HepG2 (cell line): ENCODE measurements at regions not wholly inside any gene's neighbourhood (a gene's known extent, or its start where the extent isn't known, plus 50 kb on each side); places are given as distances from the start of the nearest gene placed in this dataset.

Experiments
- ATAC-seq: fragments of 200-7000 bp; cut with Tn5 transposase; 3 replicates; pipeline ENCODE4 v1.9.1; 2020; ENCODE audit warnings: mild to moderate bottlenecking, moderate library complexity
- BruUV-seq: library from RNA; stranded (reverse); fragments of 400-500 nt; replicated peaks from 2 replicates; lab custom pipeline; 2021; lab: Mats Ljungman, UMichigan
- CTCF ChIA-PET: fragments of 300-600 bp; formaldehyde crosslinking; extraction: SDS; loops from one replicate; lab custom pipeline; 2021; ENCODE audit warnings: low total read pairs, inconsistent platforms, low intra/inter-chr PET ratio; lab: Yijun Ruan, JAX
- POLR2A ChIA-PET: fragments of 350-600 bp; sonication (Branson Sonifier 250); formaldehyde crosslinking; loops from one replicate; lab custom pipeline; 2020; ENCODE audit warnings: antibody characterized with exemption, inconsistent platforms; lab: Yijun Ruan, JAX
- DNase-seq: peaks from one replicate; pipeline ENCODE4 v3.0.0-alpha.2; 2015; ENCODE audit warnings: low spot score
- FAIRE-seq: peaks from 3 replicates; lab custom pipeline; 2011; peaks lifted over from hg19 to GRCh38; lab: Jason Lieb, UNC
- H2AFZ ChIP-seq: one replicate; pipeline ENCODE4 v1.6.1; 2011; ENCODE audit warnings: low read length, inconsistent platforms
- H3K27ac ChIP-seq: fragments of 300-600 bp; 3 replicates; pipeline ENCODE4 v1.8.0; 2011; ENCODE audit warnings: mixed run types, mild to moderate bottlenecking, mixed read lengths, low read length, inconsistent platforms; ENCODE audit not compliant: insufficient read depth; ENCODE audit errors: extremely low read length
- H3K27me3 ChIP-seq, 2 experiments: fragments of 200-600 bp in 1 of 2; 2 replicates in 1 of 2; 3 replicates in 1 of 2; pipeline versions ENCODE4 v1.6.0 to v1.8.0; 2011; ENCODE audit warnings: low read length in 2 of 2, mild to moderate bottlenecking in 2 of 2, moderate library complexity in 2 of 2, inconsistent platforms in 1 of 2; ENCODE audit not compliant: insufficient read depth in 2 of 2, control insufficient read depth in 1 of 2
- H3K36me3 ChIP-seq, 2 experiments: fragments of 200-600 bp in 1 of 2; replicated peaks in 1 of 2; 2 replicates in 1 of 2; 3 replicates in 1 of 2; pipeline versions ENCODE4 v1.5.1 to v1.8.0; 2011; ENCODE audit warnings: low read length in 2 of 2, inconsistent platforms in 1 of 2; ENCODE audit not compliant: insufficient read depth in 2 of 2, control insufficient read depth in 1 of 2
- H3K4me1 ChIP-seq: 2 replicates; pipeline ENCODE4 v1.5.1; 2012; ENCODE audit warnings: low read length, inconsistent platforms; ENCODE audit not compliant: insufficient read depth
- H3K4me2 ChIP-seq: 2 replicates; pipeline ENCODE4 v1.6.0; 2011; ENCODE audit warnings: low read depth, low read length, inconsistent platforms
- H3K4me3 ChIP-seq, 3 experiments: fragments of 200-600 bp in 1 of 3; sonication (generic), shearing (Covaris generic) in 1 of 3; replicated peaks in 1 of 3; 2 replicates each; pipeline ENCODE4 v1.5.1; 2011 to 2016; ENCODE audit warnings: low read length in 3 of 3, inconsistent platforms in 2 of 3, low read depth in 2 of 3, mild to moderate bottlenecking in 2 of 3, control low read depth in 1 of 3, mixed read lengths in 1 of 3; ENCODE audit not compliant: insufficient read depth in 1 of 3
- H3K79me2 ChIP-seq: one replicate; pipeline ENCODE4 v1.6.1; 2011; ENCODE audit warnings: low read length, inconsistent platforms; ENCODE audit not compliant: insufficient read depth
- H3K9ac ChIP-seq: 2 replicates; pipeline ENCODE4 v1.6.0; 2011; ENCODE audit warnings: mild to moderate bottlenecking, low read depth, low read length, inconsistent platforms; ENCODE audit not compliant: insufficient read depth
- H3K9me3 ChIP-seq: 2 replicates; pipeline ENCODE4 v1.5.1; 2012; ENCODE audit warnings: mild to moderate bottlenecking, low read length
- H4K20me1 ChIP-seq: 2 replicates; pipeline ENCODE4 v1.6.0; 2011; ENCODE audit warnings: inconsistent platforms, mild to moderate bottlenecking, low read length, moderate library complexity; ENCODE audit not compliant: insufficient read depth
- DPF2 ChIP-seq: sonication (generic); formaldehyde crosslinking; IDR thresholded peaks from 2 replicates; pipeline ENCODE4 v1.4.0; 2020; ENCODE audit warnings: mild to moderate bottlenecking, low read depth, missing genetic modification reagents, borderline replicate concordance
- MTF2 ChIP-seq: sonication (generic); formaldehyde crosslinking; IDR thresholded peaks from 2 replicates; pipeline ENCODE4 v1.5.0; 2020; ENCODE audit warnings: missing genetic modification reagents, borderline replicate concordance
- SMAD3 ChIP-seq: sonication (generic); formaldehyde crosslinking; IDR thresholded peaks from 2 replicates; pipeline ENCODE4 v1.4.0; 2020; ENCODE audit warnings: missing genetic modification reagents
- SOX13 ChIP-seq, 3 experiments: fragments of 450-650 bp in 1 of 3; sonication (generic) in 1 of 3; formaldehyde crosslinking in 1 of 3; IDR thresholded peaks in 2 of 3; conservative IDR thresholded peaks in 1 of 3; 2 replicates each; pipeline versions ENCODE4 v1.5.0 to v1.6.1; 2016 to 2020; ENCODE audit warnings: antibody characterized with exemption in 1 of 3, mild to moderate bottlenecking in 1 of 3, missing compliant biosample characterization in 1 of 3, missing genetic modification reagents in 1 of 3, moderate library complexity in 1 of 3
- SP4 ChIP-seq: sonication (generic); formaldehyde crosslinking; IDR thresholded peaks from 2 replicates; pipeline ENCODE4 v1.8.1; 2023; ENCODE audit warnings: mild to moderate bottlenecking, missing genetic modification reagents
- ZEB1 ChIP-seq: IDR thresholded peaks from 2 replicates; pipeline ENCODE4 v1.6.1; 2012; ENCODE audit warnings: mild to moderate bottlenecking, low read depth, inconsistent platforms; ENCODE audit not compliant: insufficient replicate concordance
- ZKSCAN8 ChIP-seq: IDR thresholded peaks from 2 replicates; pipeline ENCODE4 v1.6.1; 2016; ENCODE audit warnings: borderline replicate concordance, missing genetic modification reagents, missing compliant biosample characterization
- ZNF232 ChIP-seq: sonication (generic); formaldehyde crosslinking; IDR thresholded peaks from 2 replicates; pipeline ENCODE4 v1.4.0; 2020; ENCODE audit warnings: missing genetic modification reagents, borderline replicate concordance
- ZNF703 ChIP-seq: sonication (generic); formaldehyde crosslinking; IDR thresholded peaks from 2 replicates; pipeline ENCODE4 v1.5.1; 2020; ENCODE audit warnings: missing genetic modification reagents, mild to moderate bottlenecking, moderate library complexity, borderline replicate concordance
- ZNF747 ChIP-seq: sonication (generic); formaldehyde crosslinking; IDR thresholded peaks from 2 replicates; pipeline ENCODE4 v1.8.1; 2023; ENCODE audit warnings: missing genetic modification reagents, mild to moderate bottlenecking, borderline replicate concordance
- ZNF766 ChIP-seq: sonication (generic); formaldehyde crosslinking; IDR thresholded peaks from 2 replicates; pipeline ENCODE4 v1.5.0; 2020; ENCODE audit warnings: missing genetic modification reagents, borderline replicate concordance
- ZXDC ChIP-seq: sonication (generic); formaldehyde crosslinking; IDR thresholded peaks from 2 replicates; pipeline ENCODE4 v1.5.0; 2020; ENCODE audit warnings: mild to moderate bottlenecking, missing genetic modification reagents
- WGBS: methylation state at CpG from one replicate; pipeline ENCODE4 v1.1.6; 2017; ENCODE audit warnings: low lambda C conversion rate; 5-methylcytosine and 5-hydroxymethylcytosine counted together
- in situ Hi-C: cut with HindIII; loops from 2 replicates; pipeline ENCODE4 v1.10.0; 2017; ENCODE audit warnings: low pct_unique_long_range_greater_than_20kb; ENCODE audit not compliant: extremely low pct_ligation_motif_present
- intact Hi-C: fragments of 100-400 bp; cut with micrococcal nuclease; formaldehyde crosslinking; loops from one replicate; pipeline ENCODE4 v1.10.0; 2022; ENCODE audit not compliant: unreplicated experiment
- TF ChIP-seq, protein P1 (sequence below): sonication (generic); formaldehyde crosslinking; IDR thresholded peaks from 2 replicates; pipeline ENCODE4 v1.8.1; 2022; ENCODE audit warnings: low read depth, mild to moderate bottlenecking, missing genetic modification reagents
- TF ChIP-seq, protein P2 (sequence below): sonication (generic); formaldehyde crosslinking; IDR thresholded peaks from 2 replicates; pipeline ENCODE4 v1.5.0; 2020; ENCODE audit warnings: missing genetic modification reagents
- TF ChIP-seq, protein P3 (sequence below): IDR thresholded peaks from 2 replicates; pipeline ENCODE4 v1.6.1; 2016

DNA sequence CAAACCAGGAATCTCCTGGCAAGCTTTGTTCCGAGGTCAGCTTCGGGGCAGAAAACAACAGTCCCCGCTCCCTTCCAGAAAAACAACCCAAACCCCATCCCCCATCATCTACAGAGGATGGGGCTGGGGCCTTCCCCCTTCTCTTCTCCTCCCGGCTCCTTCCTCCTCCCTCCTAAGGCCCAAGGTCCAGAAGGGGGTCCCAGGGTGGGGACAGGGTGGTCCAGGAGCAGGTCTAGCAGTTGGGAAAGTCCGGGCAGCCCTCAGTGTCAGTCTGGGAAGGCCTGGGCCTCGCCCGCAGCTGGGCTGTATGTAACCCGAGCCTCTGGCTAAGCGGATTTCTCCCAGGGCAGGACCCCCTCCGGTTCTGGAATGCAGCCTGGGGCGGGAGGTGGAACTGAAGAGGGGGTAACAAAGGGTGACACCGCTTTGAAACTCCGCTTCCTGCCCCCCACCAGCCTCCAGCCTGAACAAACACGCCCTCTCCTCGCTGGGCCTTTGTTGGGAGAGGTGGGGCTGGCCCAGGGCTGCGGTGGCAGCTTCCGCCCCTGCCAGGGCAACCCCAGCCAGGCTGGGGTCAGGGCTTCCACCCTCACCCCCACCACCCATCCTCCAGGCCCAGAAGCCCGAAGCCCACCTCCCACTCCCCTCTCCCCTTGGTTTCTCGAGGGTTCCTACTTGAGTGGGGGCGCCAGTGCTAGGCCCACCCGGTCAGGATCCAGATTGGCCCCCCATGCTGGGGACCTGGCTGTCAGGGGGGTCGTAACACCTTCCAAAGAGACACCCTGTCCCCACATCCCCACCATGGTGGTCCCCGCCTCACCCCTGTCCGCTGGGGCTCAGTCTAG lies 63.5 kb downstream of the C9orf50 start:
- FAIRE-seq (peak; percentile 98), ATAC-seq (peak; percentile 82), DNase-seq (peak; percentile 97)
- WGBS: 6% methylated on average over 17 of the region's 24 CpGs
- Histone ChIP-seq H2AFZ (no peak overlapping the region), H3K4me1 (peaks cover 97% of the 10 kb centered on the region), H3K9ac (peak overlapping the region; percentile 83), H3K79me2 (no peaks in the 10 kb centered on the region), H4K20me1 (no peaks in the 10 kb centered on the region), H3K36me3 (no peaks in the 10 kb centered on the region), H3K9me3 (no peaks in the 10 kb centered on the region), H3K4me2 (peak overlapping the region; percentile 86), H3K27ac (peak overlapping the region; percentile 95), H3K27me3 (no peaks in the 10 kb centered on the region), H3K4me3 (peak overlapping the region; percentile 8 to 65 (median 44); a peak in 5 of 6 replicates)
- CTCF ChIA-PET: no interaction called here
- intact Hi-C loops (loop anchor here (5.0 kb wide), 1 partner anchor 60 kb away; no protein-coding TSS in a partner anchor), in situ Hi-C loops (no loop called here)
- no TSS peak for BruUV-seq
- POLR2A ChIA-PET: interaction anchor here (0.6 to 5.6 kb wide), 23 partner anchors 9 to 418 kb away, joined by 3 to 136 read pairs (median 5); partner anchors contain the start of genes IER5L and NTMT1
- TF ChIP-seq, protein P1, sequence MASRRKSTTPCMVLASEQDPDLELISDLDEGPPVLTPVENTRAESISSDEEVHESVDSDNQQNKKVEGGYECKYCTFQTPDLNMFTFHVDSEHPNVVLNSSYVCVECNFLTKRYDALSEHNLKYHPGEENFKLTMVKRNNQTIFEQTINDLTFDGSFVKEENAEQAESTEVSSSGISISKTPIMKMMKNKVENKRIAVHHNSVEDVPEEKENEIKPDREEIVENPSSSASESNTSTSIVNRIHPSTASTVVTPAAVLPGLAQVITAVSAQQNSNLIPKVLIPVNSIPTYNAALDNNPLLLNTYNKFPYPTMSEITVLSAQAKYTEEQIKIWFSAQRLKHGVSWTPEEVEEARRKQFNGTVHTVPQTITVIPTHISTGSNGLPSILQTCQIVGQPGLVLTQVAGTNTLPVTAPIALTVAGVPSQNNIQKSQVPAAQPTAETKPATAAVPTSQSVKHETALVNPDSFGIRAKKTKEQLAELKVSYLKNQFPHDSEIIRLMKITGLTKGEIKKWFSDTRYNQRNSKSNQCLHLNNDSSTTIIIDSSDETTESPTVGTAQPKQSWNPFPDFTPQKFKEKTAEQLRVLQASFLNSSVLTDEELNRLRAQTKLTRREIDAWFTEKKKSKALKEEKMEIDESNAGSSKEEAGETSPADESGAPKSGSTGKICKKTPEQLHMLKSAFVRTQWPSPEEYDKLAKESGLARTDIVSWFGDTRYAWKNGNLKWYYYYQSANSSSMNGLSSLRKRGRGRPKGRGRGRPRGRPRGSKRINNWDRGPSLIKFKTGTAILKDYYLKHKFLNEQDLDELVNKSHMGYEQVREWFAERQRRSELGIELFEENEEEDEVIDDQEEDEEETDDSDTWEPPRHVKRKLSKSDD (CRISPR knock-in tag): peak; percentile 83
- peak; percentile 97 for TF ChIP-seq SOX13 (IDR thresholded peaks at IDR 0.05)
- peak in 1 of 2 experiments; percentile 98; a peak in 2 of 4 replicates for TF ChIP-seq SOX13 (CRISPR knock-in tag; conservative IDR thresholded peaks at IDR 0.05 in 1 of 2, IDR thresholded peaks at IDR 0.05 in 1 of 2)
- peak; percentile 80 for TF ChIP-seq SP4 (CRISPR knock-in tag)
- peak; percentile 81; the same call in 1 of the 2 replicates for TF ChIP-seq DPF2 (CRISPR knock-in tag)
- peak; percentile 93 for TF ChIP-seq SMAD3 (CRISPR knock-in tag)
- TF ChIP-seq, protein P2, sequence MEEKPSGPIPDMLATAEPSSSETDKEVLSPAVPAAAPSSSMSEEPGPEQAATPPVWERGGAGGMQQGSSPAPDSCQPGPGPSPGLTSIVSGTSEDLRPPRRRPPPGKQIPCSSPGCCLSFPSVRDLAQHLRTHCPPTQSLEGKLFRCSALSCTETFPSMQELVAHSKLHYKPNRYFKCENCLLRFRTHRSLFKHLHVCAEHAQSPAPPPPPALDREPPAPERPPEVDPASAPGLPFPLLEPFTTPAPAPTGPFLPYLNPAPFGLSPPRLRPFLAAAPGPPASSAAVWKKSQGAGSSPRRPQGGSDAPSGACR (CRISPR knock-in tag): peak; percentile 99
- peak; percentile 97 for TF ChIP-seq ZNF747 (CRISPR knock-in tag)
- peak; percentile 45; the same call in 1 of the 2 replicates for TF ChIP-seq ZNF766 (CRISPR knock-in tag)
- peak; percentile 68; the same call in 1 of the 2 replicates for TF ChIP-seq ZNF232 (CRISPR knock-in tag)
- 0 out of 2 replicates have a peak, but pooled peaks have one; percentile 1 for TF ChIP-seq MTF2 (CRISPR knock-in tag)
- TF ChIP-seq ZNF703: peak; percentile 98; the same call in 1 of the 2 replicates
- no peak for TF ChIP-seq ZEB1
- TF ChIP-seq, protein P3, sequence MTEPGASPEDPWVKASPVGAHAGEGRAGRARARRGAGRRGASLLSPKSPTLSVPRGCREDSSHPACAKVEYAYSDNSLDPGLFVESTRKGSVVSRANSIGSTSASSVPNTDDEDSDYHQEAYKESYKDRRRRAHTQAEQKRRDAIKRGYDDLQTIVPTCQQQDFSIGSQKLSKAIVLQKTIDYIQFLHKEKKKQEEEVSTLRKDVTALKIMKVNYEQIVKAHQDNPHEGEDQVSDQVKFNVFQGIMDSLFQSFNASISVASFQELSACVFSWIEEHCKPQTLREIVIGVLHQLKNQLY (CRISPR knock-in tag): peak; percentile 90; the same call in 1 of the 2 replicates
- peak; percentile 98 for TF ChIP-seq ZXDC (CRISPR knock-in tag)
- TF ChIP-seq ZKSCAN8 (CRISPR knock-in tag): peak; percentile 77; the same call in 1 of the 2 replicates
